Stomach (tissue), 4 donors: ENCODE measurements at regions not wholly inside any gene's neighbourhood (a gene's known extent, or its start where the extent isn't known, plus 50 kb on each side); places are given as distances from the start of the nearest gene placed in this dataset.

Source experiments
- CTCF ChIP-seq, 7 experiments: fragments of 450-650 bp in 4 of 7; fragments of 200-600 bp in 3 of 7; sonication (generic) in 3 of 7; IDR thresholded peaks; one replicate each; pipeline ENCODE4 v1.5.1; 2016 to 2019; ENCODE audit warnings: antibody characterized with exemption in 7 of 7, control low read depth in 2 of 7, mild to moderate bottlenecking in 1 of 7
- EP300 ChIP-seq: sonication (generic); formaldehyde crosslinking; IDR thresholded peaks from one replicate; pipeline ENCODE4 v1.6.1; 2017; ENCODE audit warnings: antibody characterized with exemption

- TF ChIP-seq CTCF (IDR thresholded peaks at IDR 0.05) (no peak), EP300 (no peak)
Measured at GRCh38 chr20:7415427-7415826, 524.8 kb downstream of the HAO1 start.
